AG20443 (cell line): ENCODE measurements at regions not wholly inside any gene's neighbourhood (a gene's known extent, or its start where the extent isn't known, plus 50 kb on each side); places are given as distances from the start of the nearest gene placed in this dataset.

Experiments used
- DNase-seq: peaks from one replicate; pipeline ENCODE4 v3.0.0; 2012; ENCODE audit warnings: low spot score, mixed read lengths

DNA sequence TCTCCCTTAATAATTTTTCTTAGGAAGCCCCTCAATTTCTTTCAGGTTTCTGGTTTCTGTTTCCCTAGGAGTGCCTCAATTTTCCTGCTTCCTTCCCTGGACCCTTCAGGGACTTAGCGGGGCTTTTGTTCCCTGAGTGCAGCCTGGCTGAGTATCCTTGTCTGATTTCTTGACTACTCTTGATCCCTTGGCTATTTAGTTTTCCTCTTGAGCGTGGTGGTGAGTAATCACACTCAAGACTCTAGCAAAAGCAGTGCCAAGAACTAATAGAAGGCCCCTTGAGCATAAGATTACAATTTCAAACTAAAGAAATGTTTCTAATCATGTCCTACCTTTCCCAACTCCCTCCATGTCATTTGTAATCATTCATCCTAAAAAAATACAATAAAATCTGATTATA is 94.3 kb upstream of the C3orf80 start:
- DNase-seq: peak; percentile 24

- no peak for DNase-seq
Measured at GRCh38 chr3:160132226-160132625, 93.0 kb upstream of the C3orf80 start.

DNA sequence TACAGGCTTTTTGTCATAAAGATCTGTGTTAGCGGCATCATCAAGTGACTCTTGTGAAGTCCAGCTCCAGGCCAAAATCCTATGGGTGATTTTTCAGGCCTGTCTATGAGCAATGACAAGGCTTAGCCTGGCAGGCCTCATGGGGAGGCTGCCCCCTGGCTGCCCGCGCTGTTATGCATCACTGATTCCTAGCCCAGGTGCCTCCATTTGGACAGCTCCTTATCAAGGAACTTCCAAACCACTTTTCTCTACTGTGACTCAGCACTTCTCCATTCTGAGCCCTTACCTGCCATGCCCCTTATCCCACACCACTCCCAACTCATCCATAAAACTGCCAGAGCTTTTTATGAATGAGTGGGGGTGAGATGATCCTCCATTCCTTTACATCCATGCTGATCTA is 91.5 kb upstream of the C3orf80 start:
- no peak for DNase-seq

DNA sequence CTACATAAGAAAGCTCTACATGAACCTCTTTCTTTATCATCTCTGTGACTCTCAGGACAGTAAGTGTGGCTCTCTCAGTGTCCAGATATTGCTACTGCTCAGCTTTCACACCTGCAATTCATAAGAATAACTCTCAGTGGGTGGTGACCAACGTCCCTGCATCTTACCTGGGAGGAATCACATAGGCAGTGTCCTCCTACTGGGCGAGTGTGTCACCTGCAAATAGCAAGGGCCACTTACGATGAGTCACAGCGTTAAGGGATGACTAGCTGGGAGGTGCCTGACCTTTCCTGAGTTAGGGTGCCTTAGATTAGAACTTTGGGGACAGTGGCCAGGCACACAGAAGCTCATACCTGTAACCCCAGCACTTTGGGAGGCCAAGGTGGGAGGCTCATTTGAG is 90.8 kb upstream of the C3orf80 start:
- no peak for DNase-seq

DNA sequence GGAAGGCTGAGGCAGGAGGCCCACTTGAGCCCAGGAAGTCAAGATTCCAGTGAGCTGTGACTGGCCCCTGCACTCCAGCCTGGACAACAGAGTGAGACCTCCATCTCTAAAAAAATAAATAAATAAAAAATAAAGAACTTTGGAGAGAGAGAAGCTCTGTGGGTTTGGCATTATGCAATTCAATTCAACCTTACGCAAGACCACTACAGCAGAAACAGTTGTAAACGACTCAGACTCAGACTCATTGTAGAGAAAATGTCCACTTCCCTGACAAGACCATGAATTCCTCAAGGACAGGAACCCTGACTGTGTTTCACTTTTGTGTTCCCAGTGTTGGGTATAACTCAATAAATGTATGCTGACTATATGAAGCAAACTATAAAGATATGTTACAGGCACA is 90.3 kb upstream of the C3orf80 start:
- DNase-seq: peak; percentile 72

GRCh38 chr3:160135851-160136250 is 89.4 kb upstream of the C3orf80 start:
- DNase-seq: no peak

DNA sequence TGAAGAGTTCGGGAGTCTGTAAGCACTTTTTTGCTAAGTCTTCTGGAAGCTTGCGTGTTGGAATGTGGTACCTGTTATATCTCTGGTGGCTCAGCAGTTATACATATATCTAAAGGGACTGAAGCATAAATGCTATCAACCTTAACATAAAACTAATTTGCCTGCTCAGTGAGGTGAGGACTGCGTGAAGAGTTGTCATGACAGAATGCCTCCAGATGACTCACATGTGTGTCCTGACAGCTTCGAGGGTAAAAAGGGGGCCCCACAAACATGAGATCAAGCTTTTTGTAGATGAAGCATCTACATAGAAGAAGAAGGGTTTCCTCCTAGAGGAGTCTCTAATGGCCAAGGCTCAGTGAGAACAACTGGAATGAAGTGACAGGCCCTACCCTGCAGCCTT is 88.8 kb upstream of the C3orf80 start:
- no peak for DNase-seq

DNA sequence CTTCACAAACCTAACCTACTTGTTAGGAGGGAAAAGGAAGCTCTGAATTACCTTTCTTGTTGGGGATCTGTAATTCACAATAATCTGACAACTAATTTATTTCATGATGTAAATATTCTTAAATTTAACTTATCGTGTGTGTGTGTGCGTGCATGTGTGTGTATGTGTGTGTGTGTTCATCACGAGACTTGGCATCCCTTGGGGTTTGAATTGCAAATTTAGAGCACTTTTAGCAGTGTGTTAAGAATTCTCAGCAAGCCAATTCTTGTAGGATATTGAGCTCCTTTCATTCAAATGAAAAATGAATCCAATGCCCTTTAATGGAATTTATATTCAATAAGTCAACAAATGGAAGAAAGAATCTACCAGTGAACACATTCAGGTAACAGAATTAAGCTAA is 85.9 kb upstream of the C3orf80 start:
- DNase-seq: no peak

DNA sequence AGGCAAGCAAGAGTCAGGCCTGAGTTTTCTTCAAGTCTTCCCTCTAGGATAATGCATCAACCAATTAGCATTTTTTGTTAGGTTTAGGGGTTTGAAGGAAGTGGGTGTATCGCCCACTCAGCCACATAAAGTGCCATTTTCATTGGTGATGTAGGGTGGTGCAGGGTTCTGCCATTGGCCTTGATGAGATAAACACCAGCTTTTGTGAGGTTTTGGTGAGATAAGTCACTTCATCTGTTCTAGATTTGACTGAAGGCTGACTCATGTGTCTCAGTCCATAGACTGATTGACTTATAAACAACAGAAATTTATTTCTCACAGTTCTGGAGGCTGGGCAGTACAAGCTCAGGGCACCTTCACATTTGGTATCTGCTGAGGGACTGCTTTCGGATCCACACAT is 84.5 kb upstream of the C3orf80 start:
- no peak for DNase-seq

DNA sequence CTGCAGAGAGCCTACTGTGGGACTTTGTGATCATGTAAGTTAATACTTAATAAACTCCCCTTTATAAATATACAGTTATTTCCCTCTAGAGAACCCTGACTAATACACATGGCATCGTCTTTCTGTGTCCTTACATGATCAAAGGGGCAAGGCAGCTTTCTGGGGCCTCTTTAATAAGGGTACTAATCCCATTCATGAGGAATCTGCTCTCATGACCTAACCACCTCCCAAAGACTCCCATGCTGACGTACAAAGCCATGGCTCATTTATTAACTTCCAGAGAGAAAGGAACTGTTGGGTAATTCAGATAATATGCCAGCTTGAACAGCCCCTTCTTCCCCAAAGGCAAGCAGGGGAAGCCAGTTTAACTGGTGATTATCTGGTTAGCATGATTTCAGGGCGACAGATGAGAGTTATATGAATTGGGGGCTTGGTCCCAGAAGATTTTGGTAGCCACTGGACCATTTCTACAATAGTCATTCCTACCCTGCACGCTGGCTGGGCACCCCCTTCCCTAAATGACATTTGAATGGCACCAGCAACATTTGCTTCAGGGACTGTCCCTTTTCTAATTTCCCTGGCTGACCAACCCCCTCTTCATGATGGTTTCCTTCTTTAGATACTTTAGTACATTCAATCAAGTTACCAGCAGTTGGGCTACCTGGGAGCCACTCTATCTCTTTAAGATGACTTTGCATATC is 83.6 kb upstream of the C3orf80 start:
- no peak for DNase-seq

DNA sequence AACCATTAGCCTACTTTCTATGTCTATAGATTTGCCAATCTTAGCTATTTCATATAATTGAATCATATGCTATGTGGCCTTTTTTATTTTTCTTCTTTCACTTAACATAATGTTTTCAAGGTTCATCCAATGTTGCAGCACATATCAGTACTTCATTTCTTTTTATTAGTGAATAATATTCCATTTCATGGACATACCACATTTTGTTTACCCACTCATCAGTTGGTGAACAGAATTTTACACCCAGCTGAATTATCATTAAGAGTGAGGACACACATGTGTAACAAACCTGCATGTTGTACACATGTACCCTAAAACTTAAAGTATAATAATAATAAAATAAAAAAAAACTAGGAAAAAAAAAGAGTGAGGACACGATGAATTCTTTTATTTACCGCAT is 81.7 kb upstream of the C3orf80 start:
- DNase-seq: no peak

DNA sequence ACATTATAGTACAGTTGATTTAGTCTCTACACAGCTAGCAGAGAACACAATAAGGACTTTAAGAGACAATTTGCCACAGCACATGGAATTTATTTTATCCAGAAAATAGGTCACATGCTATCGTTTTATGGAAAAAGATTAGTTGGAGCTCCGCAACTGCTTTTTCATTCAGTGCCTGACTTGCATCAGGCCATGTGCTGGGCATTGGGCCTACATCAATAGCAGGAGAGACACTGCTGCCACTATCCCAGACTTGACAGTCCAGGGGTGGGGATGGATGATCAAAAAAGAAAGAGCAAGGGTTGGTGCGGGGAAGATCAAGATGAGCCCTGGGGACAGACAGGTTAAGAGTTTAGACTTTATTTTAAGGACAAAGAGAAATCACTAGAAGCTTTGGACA is 75.2 kb upstream of the C3orf80 start:
- DNase-seq: no peak

DNA sequence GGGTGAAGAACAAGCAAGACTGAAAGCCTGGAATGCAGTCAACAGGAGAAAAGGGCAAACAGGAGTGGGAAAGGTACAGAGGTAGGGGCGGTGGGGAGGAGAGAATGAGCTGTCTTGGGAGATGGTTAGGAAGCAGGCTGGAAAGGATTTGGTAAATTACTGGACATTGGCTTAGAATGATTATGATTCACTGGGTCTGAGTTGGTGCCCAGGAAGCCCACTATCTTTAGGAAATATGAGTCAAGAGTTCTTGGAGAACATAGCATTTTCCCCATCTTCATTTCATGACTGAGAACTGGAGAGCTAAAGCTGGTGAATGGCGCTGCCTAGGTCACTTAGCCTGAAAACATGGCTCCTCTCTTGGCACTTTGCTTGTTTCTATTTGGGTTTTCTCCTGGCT is 74.7 kb upstream of the C3orf80 start:
- peak; percentile 79 for DNase-seq

- no peak for DNase-seq
Measured at GRCh38 chr3:160152638-160153037, 72.6 kb upstream of the C3orf80 start.

- DNase-seq: peak; percentile 37
Measured at GRCh38 chr3:160154033-160154432, 71.2 kb upstream of the C3orf80 start.

DNA sequence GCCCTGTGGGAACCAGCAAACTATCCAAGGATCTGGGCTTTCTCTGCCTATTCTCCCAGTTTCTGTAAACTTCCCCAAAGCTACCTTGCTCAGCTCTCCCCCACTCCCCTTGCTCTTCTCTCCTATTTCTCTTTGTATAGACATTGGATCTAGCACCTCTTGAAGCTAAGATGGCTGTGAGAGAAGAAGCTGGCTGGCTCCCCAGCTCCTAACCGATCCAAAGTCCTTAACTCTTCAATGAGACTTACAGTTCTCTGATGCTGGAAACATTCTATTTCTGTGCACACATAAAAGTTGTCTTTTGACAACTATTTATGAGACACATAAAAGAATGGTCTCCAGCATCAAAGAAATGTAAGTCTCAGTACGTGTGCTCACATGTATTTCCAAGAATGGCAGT is 70.6 kb upstream of the C3orf80 start:
- DNase-seq: no peak

GRCh38 chr3:160157321-160157720 is 67.9 kb upstream of the C3orf80 start:
- no peak for DNase-seq

- DNase-seq: no peak
Measured at GRCh38 chr3:160159341-160159740, 65.9 kb upstream of the C3orf80 start.

- no peak for DNase-seq
Measured at GRCh38 chr3:160159806-160160205, 65.4 kb upstream of the C3orf80 start.

- DNase-seq: no peak
Measured at GRCh38 chr3:160161921-160162320, 63.3 kb upstream of the C3orf80 start.

DNA sequence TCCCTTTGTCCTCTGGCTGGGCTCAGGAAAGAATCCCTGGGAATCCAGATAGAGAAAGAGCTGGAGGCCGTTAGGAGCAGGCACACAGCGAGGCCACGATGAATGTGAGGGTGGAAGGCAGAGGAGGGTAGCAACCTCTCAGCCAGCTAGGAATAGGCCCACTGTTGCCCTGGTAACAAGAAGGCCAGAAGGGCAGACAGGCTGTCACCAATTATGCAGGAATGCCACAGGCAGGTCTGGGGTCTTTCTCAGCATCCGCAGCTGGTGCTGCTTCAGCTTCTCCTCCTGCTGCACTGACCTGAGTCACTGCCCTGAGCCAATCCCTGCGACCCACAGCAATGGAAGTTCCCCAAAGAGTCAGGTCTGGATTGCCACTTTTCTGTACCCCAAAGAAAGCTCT is 62.8 kb upstream of the C3orf80 start:
- no peak for DNase-seq

GRCh38 chr3:160163229-160163878 is 61.9 kb upstream of the C3orf80 start:
- peak; percentile 50 for DNase-seq

GRCh38 chr3:160168246-160168645 is 57.0 kb upstream of the C3orf80 start:
- DNase-seq: no peak
